WTC11 (cell line): ENCODE measurements at regions not wholly inside any gene's neighbourhood (a gene's known extent, or its start where the extent isn't known, plus 50 kb on each side); places are given as distances from the start of the nearest gene placed in this dataset.

Experiments
- ATAC-seq: fragments of 200-7000 bp; cut with Tn5 transposase; 2 replicates; pipeline ENCODE4 v1.10.0; 2021; ENCODE audit warnings: mild to moderate bottlenecking, moderate library complexity
- CTCF ChIA-PET: fragments of 300-600 bp; sonication (Branson Sonifier 250); formaldehyde crosslinking; loops from one replicate; lab custom pipeline; 2021; ENCODE audit warnings: antibody characterized with exemption; lab: Charles Lee
- POLR2A ChIA-PET: fragments of 350-600 bp; sonication (Branson Sonifier 250); formaldehyde crosslinking; loops from one replicate; lab custom pipeline; 2021; ENCODE audit warnings: antibody characterized with exemption; lab: Charles Lee
- DNase-seq: peaks from one replicate; pipeline ENCODE4 v3.0.0; 2021; ENCODE audit warnings: low spot score
- H3K27ac Mint-ChIP-seq: 2 replicates; pipeline ENCODE4 v1.8.0; 2021; ENCODE audit warnings: mixed read lengths
- H3K27me3 Mint-ChIP-seq: 2 replicates; pipeline ENCODE4 v1.8.0; 2021; ENCODE audit warnings: low read depth, mild to moderate bottlenecking, moderate library complexity, mixed read lengths
- H3K36me3 Mint-ChIP-seq: 2 replicates; pipeline ENCODE4 v1.8.0; 2021; ENCODE audit warnings: mixed read lengths
- H3K4me1 Mint-ChIP-seq: 2 replicates; pipeline ENCODE4 v1.8.0; 2022; ENCODE audit warnings: mixed read lengths
- H3K4me3 Mint-ChIP-seq: 2 replicates; pipeline ENCODE4 v1.8.0; 2021; ENCODE audit warnings: mild to moderate bottlenecking, moderate library complexity, mixed read lengths
- H3K9me3 Mint-ChIP-seq: 2 replicates; pipeline ENCODE4 v1.8.0; 2021; ENCODE audit warnings: mixed read lengths
- CBFB ChIP-seq: sonication (generic); formaldehyde crosslinking; IDR thresholded peaks from 2 replicates; pipeline ENCODE4 v1.8.1; 2022; ENCODE audit warnings: mild to moderate bottlenecking, low read depth, missing genetic modification reagents
- ELF4 ChIP-seq: sonication (generic); formaldehyde crosslinking; IDR thresholded peaks from 2 replicates; pipeline ENCODE4 v1.8.1; 2022; ENCODE audit warnings: low read depth, mild to moderate bottlenecking, moderate library complexity, missing genetic modification reagents
- NFE2L1 ChIP-seq: sonication (generic); formaldehyde crosslinking; IDR thresholded peaks from 2 replicates; pipeline ENCODE4 v1.8.1; 2023; ENCODE audit warnings: missing genetic modification reagents
- NFYB ChIP-seq: sonication (generic); formaldehyde crosslinking; conservative IDR thresholded peaks from 2 replicates; pipeline ENCODE4 v1.8.0; 2022; ENCODE audit warnings: low read depth, missing genetic modification reagents
- ZNF263 ChIP-seq: sonication (generic); formaldehyde crosslinking; IDR thresholded peaks from 2 replicates; pipeline ENCODE4 v1.8.1; 2022; ENCODE audit warnings: low read depth, mild to moderate bottlenecking, moderate library complexity, missing genetic modification reagents
- ZNF416 ChIP-seq: fragments of 250-450 bp; sonication (Bioruptor Pico); IDR thresholded peaks from 2 replicates; pipeline ENCODE4 v1.9.0; 2021; ENCODE audit warnings: mild to moderate bottlenecking, inconsistent platforms
- TF ChIP-seq, protein P1 (sequence below): fragments of 200-600 bp; IDR thresholded peaks from 2 replicates; pipeline ENCODE4 v1.8.0; 2022; ENCODE audit warnings: antibody characterized with exemption
- TF ChIP-seq, protein P2 (sequence below): sonication (generic); formaldehyde crosslinking; IDR thresholded peaks from 2 replicates; pipeline ENCODE4 v1.8.1; 2023; ENCODE audit warnings: mild to moderate bottlenecking, moderate library complexity, missing genetic modification reagents
- TF ChIP-seq, protein P3 (sequence below): fragments of 250-450 bp; sonication (Bioruptor Pico); IDR thresholded peaks from 2 replicates; pipeline ENCODE4 v1.9.0; 2021; ENCODE audit warnings: mild to moderate bottlenecking
- TF ChIP-seq, protein P4 (sequence below): fragments of 250-450 bp; sonication (Bioruptor Pico); conservative IDR thresholded peaks from 2 replicates; pipeline ENCODE4 v1.9.0; 2021; ENCODE audit warnings: mild to moderate bottlenecking
- TF ChIP-seq, protein P5 (sequence below): sonication (generic); formaldehyde crosslinking; IDR thresholded peaks from 2 replicates; pipeline ENCODE4 v1.8.1; 2023; ENCODE audit warnings: mild to moderate bottlenecking, missing genetic modification reagents, moderate library complexity
- TF ChIP-seq, protein P6 (sequence below): fragments of 250-450 bp; sonication (Bioruptor Pico); IDR thresholded peaks from 2 replicates; pipeline ENCODE4 v1.9.0; 2021; ENCODE audit warnings: mild to moderate bottlenecking

DNA sequence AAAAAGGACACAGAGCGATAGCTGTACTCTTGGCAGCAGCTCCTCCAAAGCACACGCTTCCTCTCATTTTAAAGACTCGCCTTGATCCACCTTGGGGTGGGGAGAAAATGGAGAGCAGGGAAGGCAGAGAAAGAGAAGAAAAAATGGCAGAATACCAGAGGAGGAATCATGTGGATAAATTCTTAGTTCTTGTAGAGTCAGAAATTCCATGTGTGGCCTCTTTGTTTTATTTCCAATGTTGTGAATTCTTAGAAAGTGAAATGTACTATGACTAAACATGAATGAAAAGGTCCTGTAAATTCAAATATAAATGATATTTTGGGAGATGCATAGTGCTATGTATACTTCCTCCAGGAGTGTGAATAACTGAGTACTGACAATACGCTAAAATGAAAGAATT lies 89.7 kb upstream of the SESTD1 start (continued):
- TF ChIP-seq, protein P1, sequence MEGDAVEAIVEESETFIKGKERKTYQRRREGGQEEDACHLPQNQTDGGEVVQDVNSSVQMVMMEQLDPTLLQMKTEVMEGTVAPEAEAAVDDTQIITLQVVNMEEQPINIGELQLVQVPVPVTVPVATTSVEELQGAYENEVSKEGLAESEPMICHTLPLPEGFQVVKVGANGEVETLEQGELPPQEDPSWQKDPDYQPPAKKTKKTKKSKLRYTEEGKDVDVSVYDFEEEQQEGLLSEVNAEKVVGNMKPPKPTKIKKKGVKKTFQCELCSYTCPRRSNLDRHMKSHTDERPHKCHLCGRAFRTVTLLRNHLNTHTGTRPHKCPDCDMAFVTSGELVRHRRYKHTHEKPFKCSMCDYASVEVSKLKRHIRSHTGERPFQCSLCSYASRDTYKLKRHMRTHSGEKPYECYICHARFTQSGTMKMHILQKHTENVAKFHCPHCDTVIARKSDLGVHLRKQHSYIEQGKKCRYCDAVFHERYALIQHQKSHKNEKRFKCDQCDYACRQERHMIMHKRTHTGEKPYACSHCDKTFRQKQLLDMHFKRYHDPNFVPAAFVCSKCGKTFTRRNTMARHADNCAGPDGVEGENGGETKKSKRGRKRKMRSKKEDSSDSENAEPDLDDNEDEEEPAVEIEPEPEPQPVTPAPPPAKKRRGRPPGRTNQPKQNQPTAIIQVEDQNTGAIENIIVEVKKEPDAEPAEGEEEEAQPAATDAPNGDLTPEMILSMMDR: no peak

DNA sequence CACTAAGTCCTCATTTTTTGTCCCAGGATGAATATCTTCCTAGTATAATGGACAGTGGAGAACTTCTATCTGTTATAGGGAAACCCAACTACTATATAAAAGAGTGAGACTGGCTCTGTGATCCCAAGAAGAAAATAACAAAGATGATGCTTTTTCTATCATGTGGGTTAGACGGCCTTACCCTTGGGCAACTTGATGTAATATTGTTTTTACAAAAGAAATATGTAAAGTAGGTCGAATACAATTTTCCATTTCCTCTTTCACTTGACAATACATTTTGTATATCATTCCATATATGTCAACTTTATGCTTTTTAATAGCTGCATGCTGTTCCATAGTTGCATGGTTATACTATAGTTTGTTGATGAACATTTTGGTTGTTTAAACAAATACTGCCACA lies 87.5 kb upstream of the SESTD1 start:
- no peaks in the 10 kb centered on the region for H3K36me3 Mint-ChIP-seq
- CTCF ChIA-PET: no interaction called here
- ATAC-seq (no peak), DNase-seq (no peak)
- peaks cover 5% of the 10 kb centered on the region; the same call in 1 of the 2 replicates for H3K4me1 Mint-ChIP-seq
- no peaks in the 10 kb centered on the region for H3K9me3 Mint-ChIP-seq
- TF ChIP-seq, protein P2, sequence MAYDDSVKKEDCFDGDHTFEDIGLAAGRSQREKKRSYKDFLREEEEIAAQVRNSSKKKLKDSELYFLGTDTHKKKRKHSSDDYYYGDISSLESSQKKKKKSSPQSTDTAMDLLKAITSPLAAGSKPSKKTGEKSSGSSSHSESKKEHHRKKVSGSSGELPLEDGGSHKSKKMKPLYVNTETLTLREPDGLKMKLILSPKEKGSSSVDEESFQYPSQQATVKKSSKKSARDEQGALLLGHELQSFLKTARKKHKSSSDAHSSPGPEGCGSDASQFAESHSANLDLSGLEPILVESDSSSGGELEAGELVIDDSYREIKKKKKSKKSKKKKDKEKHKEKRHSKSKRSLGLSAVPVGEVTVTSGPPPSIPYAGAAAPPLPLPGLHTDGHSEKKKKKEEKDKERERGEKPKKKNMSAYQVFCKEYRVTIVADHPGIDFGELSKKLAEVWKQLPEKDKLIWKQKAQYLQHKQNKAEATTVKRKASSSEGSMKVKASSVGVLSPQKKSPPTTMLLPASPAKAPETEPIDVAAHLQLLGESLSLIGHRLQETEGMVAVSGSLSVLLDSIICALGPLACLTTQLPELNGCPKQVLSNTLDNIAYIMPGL (CRISPR knock-in tag): no peak
- TF ChIP-seq NFYB (CRISPR knock-in tag) (no peak), CBFB (no peak)
- TF ChIP-seq, protein P3, sequence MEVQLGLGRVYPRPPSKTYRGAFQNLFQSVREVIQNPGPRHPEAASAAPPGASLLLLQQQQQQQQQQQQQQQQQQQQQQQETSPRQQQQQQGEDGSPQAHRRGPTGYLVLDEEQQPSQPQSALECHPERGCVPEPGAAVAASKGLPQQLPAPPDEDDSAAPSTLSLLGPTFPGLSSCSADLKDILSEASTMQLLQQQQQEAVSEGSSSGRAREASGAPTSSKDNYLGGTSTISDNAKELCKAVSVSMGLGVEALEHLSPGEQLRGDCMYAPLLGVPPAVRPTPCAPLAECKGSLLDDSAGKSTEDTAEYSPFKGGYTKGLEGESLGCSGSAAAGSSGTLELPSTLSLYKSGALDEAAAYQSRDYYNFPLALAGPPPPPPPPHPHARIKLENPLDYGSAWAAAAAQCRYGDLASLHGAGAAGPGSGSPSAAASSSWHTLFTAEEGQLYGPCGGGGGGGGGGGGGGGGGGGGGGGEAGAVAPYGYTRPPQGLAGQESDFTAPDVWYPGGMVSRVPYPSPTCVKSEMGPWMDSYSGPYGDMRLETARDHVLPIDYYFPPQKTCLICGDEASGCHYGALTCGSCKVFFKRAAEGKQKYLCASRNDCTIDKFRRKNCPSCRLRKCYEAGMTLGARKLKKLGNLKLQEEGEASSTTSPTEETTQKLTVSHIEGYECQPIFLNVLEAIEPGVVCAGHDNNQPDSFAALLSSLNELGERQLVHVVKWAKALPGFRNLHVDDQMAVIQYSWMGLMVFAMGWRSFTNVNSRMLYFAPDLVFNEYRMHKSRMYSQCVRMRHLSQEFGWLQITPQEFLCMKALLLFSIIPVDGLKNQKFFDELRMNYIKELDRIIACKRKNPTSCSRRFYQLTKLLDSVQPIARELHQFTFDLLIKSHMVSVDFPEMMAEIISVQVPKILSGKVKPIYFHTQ (CRISPR knock-in tag): no peak
- TF ChIP-seq, protein P4, sequence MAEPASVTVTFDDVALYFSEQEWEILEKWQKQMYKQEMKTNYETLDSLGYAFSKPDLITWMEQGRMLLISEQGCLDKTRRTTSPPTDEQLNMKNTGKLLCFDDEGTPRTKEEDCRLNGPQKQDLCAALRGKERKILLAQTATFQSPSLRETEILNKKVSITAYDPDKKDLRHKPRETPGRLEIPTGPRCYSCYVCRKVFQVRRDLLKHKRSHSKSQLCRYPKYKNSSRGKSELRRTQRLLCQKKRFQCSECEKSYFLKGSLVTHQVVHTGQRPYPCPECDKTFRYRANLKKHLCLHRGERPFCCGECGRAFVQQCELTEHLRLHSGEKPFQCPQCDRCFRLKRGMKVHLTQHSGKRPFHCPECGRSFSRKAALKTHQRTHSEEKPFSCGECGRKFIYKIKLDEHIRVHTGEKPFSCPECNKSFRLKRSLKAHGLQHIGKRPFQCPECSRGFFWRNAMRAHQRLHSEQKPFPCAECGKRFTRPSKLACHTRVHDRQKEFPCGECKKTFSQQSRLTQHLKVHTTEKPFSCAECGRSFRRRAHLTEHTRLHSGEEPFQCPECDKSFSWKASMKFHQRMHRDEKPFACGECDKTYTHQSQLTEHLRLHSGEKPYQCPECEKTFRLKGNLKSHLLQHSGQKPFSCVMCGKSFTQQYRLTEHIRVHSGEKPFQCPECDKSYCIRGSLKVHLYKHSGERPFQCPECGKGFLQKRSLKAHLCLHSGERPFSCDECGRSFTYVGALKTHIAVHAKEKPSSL (CRISPR knock-in tag): no peak
- POLR2A ChIA-PET: no interaction called here
- H3K27ac Mint-ChIP-seq: no peak overlapping the region
- H3K27me3 Mint-ChIP-seq: no peaks in the 10 kb centered on the region
- H3K4me3 Mint-ChIP-seq: no peak overlapping the region

DNA sequence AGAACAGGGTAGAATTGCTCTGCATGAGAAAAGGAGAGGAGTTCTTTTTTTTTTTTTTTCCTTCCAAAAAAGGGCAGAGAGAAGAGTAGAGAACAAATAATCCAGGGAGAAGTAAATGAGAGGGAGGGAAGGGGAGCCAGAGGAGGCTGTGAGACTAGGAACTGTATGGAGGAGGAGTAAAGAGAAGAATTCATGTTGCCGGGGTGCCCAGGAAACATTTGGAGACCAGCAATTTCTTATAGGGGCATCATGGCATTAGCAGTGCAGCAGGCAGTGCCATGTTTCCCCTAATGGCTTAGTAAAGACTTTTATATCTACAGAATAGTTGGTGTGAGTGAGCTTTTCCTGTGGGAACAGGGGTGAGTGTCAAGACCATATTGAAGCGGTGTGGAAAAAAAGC lies 86.4 kb upstream of the SESTD1 start:
- POLR2A ChIA-PET: no interaction called here
- CTCF ChIA-PET: no interaction called here
- ATAC-seq (no peak), DNase-seq (no peak)
- TF ChIP-seq ZNF416 (CRISPR knock-in tag): no peak
- no peak for TF ChIP-seq NFE2L1 (CRISPR knock-in tag)
- TF ChIP-seq, protein P5, sequence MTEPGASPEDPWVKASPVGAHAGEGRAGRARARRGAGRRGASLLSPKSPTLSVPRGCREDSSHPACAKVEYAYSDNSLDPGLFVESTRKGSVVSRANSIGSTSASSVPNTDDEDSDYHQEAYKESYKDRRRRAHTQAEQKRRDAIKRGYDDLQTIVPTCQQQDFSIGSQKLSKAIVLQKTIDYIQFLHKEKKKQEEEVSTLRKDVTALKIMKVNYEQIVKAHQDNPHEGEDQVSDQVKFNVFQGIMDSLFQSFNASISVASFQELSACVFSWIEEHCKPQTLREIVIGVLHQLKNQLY (CRISPR knock-in tag): no peak
- no peak for TF ChIP-seq ZNF263 (CRISPR knock-in tag)
- no peak for TF ChIP-seq ELF4
- TF ChIP-seq, protein P6, sequence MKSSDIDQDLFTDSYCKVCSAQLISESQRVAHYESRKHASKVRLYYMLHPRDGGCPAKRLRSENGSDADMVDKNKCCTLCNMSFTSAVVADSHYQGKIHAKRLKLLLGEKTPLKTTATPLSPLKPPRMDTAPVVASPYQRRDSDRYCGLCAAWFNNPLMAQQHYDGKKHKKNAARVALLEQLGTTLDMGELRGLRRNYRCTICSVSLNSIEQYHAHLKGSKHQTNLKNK: no peak
- TF ChIP-seq, protein P3 (CRISPR knock-in tag): no peak
- H3K4me3 Mint-ChIP-seq: no peak overlapping the region
- peaks cover 5% of the 10 kb centered on the region; the same call in 1 of the 2 replicates for H3K4me1 Mint-ChIP-seq
- H3K36me3 Mint-ChIP-seq: no peaks in the 10 kb centered on the region
- H3K27me3 Mint-ChIP-seq: no peaks in the 10 kb centered on the region
- no peaks in the 10 kb centered on the region for H3K9me3 Mint-ChIP-seq
- H3K27ac Mint-ChIP-seq: no peak overlapping the region
